Upper lobe of left lung (tissue), 4 donors: ENCODE measurements at regions not wholly inside any gene's neighbourhood (a gene's known extent, or its start where the extent isn't known, plus 50 kb on each side); places are given as distances from the start of the nearest gene placed in this dataset.

ENCODE experiments used
- EP300 ChIP-seq, 4 donors: sonication (generic); formaldehyde crosslinking; IDR thresholded peaks; one replicate each; pipeline ENCODE4 v1.5.1; 2017; ENCODE audit warnings: antibody characterized with exemption in 4 of 4, control low read depth in 2 of 4
- POLR2A ChIP-seq, 4 donors: fragments of 450-650 bp; IDR thresholded peaks; one replicate each; pipeline ENCODE4 v1.5.1; 2016 to 2017; ENCODE audit warnings: antibody characterized with exemption in 4 of 4, mild to moderate bottlenecking in 2 of 4
- TF ChIP-seq, protein P1 (sequence below), 6 experiments: fragments of 450-650 bp in 4 of 6; fragments of 200-600 bp in 2 of 6; sonication (generic) in 2 of 6; IDR thresholded peaks; one replicate each; pipeline ENCODE4 v1.5.1; 2016 to 2019; ENCODE audit warnings: antibody characterized with exemption in 6 of 6

DNA sequence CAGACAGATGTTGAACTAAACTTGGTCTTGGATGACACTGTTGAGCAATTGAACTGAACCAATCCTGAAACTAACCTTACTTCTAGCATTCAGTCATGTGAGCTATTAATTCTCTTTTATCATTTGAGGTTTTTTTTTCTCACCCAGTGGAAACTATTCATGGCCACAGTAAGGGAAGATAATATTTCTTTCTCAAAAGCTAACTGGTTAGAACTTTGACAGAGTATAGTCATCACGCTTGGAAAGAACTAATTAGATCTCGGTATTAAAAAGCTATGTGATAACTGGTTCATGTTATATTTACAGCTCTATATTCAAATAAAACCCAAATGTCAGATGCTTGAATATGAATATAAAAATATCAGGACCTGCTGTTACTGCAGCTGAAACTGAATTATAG is 89.5 kb downstream of the OTUD1 start:
- TF ChIP-seq, protein P1, sequence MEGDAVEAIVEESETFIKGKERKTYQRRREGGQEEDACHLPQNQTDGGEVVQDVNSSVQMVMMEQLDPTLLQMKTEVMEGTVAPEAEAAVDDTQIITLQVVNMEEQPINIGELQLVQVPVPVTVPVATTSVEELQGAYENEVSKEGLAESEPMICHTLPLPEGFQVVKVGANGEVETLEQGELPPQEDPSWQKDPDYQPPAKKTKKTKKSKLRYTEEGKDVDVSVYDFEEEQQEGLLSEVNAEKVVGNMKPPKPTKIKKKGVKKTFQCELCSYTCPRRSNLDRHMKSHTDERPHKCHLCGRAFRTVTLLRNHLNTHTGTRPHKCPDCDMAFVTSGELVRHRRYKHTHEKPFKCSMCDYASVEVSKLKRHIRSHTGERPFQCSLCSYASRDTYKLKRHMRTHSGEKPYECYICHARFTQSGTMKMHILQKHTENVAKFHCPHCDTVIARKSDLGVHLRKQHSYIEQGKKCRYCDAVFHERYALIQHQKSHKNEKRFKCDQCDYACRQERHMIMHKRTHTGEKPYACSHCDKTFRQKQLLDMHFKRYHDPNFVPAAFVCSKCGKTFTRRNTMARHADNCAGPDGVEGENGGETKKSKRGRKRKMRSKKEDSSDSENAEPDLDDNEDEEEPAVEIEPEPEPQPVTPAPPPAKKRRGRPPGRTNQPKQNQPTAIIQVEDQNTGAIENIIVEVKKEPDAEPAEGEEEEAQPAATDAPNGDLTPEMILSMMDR (IDR thresholded peaks at IDR 0.05): no peak
- TF ChIP-seq EP300 (IDR thresholded peaks at IDR 0.05) (no peak), POLR2A (IDR thresholded peaks at IDR 0.05) (no peak)
